ENCODE measurements at regions not wholly inside any gene's neighbourhood (a gene's known extent, or its start where the extent isn't known, plus 50 kb on each side); places are given as distances from the start of the nearest gene placed in this dataset.

DNA sequence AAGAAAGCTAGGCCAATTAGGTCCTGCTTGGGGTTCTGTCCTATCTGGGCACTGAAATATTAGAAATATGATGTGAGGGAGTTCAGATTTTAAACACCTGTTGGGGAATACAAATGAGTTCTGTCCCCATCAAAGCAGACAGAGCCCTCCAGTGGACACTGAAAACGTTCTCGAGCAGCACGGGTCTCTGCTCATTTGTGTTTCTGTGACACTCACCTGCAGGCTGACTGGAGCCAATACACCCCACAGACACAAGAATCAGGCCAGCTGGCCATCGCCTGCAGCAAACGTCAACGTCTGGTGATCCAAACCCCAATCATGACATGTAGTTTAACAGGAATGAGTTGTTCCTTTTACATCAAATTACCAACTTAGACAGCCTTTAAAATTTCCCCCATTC, 493.4 kb upstream of the TMEM132C start:
- TF ChIP-seq, protein P1, sequence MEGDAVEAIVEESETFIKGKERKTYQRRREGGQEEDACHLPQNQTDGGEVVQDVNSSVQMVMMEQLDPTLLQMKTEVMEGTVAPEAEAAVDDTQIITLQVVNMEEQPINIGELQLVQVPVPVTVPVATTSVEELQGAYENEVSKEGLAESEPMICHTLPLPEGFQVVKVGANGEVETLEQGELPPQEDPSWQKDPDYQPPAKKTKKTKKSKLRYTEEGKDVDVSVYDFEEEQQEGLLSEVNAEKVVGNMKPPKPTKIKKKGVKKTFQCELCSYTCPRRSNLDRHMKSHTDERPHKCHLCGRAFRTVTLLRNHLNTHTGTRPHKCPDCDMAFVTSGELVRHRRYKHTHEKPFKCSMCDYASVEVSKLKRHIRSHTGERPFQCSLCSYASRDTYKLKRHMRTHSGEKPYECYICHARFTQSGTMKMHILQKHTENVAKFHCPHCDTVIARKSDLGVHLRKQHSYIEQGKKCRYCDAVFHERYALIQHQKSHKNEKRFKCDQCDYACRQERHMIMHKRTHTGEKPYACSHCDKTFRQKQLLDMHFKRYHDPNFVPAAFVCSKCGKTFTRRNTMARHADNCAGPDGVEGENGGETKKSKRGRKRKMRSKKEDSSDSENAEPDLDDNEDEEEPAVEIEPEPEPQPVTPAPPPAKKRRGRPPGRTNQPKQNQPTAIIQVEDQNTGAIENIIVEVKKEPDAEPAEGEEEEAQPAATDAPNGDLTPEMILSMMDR (IDR thresholded peaks at IDR 0.05; ENCODE audit: low read length), result no peak
- no peak for TF ChIP-seq EZH2 (IDR thresholded peaks at IDR 0.05; ENCODE audit: borderline replicate concordance, low read length)
- Histone ChIP-seq H3K9ac (ENCODE audit: low read length) (no peak overlapping the region), H4K20me1 (ENCODE audit: insufficient read depth, low read length) (no peaks in the 10 kb centered on the region), H3K79me2 (ENCODE audit: insufficient read depth, low read length) (no peaks in the 10 kb centered on the region), H3K27me3 (ENCODE audit: insufficient read depth, low read length) (no peaks in the 10 kb centered on the region), H3K9me2 (ENCODE audit: low read depth, low read length) (no peaks in the 10 kb centered on the region), H3K9me3 (ENCODE audit: low read length) (no peaks in the 10 kb centered on the region), H3K4me3 (ENCODE audit: low read depth, low read length, poor library complexity, severe bottlenecking) (no peak overlapping the region), H3F3A (ENCODE audit: insufficient read depth, low read length) (no peaks in the 10 kb centered on the region), H3K4me1 (ENCODE audit: insufficient read depth, low read length, severe bottlenecking) (no peaks in the 10 kb centered on the region), H3K36me3 (ENCODE audit: insufficient read depth, low read length) (no peaks in the 10 kb centered on the region), H3K4me2 (ENCODE audit: low read length) (no peak overlapping the region), H2AFZ (ENCODE audit: low read length) (no peak overlapping the region), H3K27ac (ENCODE audit: low read depth, low read length, poor library complexity, severe bottlenecking) (no peak overlapping the region)

DNA sequence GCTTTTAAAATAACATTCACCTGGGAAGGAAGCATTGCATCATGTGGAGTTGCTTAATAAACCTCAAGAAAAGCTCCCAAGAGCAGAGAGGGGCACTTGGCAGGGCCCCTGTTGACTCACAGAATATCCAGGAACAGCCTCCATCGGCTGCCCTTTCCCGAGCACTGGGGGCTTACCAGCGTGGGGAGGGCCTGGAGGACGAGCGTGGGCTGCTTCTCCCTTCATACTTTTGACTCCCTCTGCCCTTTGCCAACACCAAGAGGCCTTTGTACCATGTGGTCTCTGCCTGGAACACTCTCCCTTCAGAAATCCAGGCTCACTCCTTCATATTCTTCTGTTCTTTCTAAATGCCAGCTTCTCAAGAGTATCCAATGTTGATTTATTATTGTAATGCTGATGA, 492.1 kb upstream of the TMEM132C start:
- H3K79me2 ChIP-seq (ENCODE audit: insufficient read depth, low read length), result no peaks in the 10 kb centered on the region
- no peak overlapping the region for H3K4me2 ChIP-seq (ENCODE audit: low read length)
- no peaks in the 10 kb centered on the region for H3K36me3 ChIP-seq (ENCODE audit: insufficient read depth, low read length)
- TF ChIP-seq, protein P1 (IDR thresholded peaks at IDR 0.05; ENCODE audit: low read length), result no peak
- TF ChIP-seq EZH2 (IDR thresholded peaks at IDR 0.05; ENCODE audit: borderline replicate concordance, low read length), result no peak
- H3K9me2 ChIP-seq (ENCODE audit: low read depth, low read length), result no peaks in the 10 kb centered on the region
- H3K9me3 ChIP-seq (ENCODE audit: low read length), result no peaks in the 10 kb centered on the region
- no peak overlapping the region for H3K9ac ChIP-seq (ENCODE audit: low read length)
- no peak overlapping the region for H3K27ac ChIP-seq (ENCODE audit: low read depth, low read length, poor library complexity, severe bottlenecking)
- H3K4me1 ChIP-seq (ENCODE audit: insufficient read depth, low read length, severe bottlenecking), result no peaks in the 10 kb centered on the region
- H3K27me3 ChIP-seq (ENCODE audit: insufficient read depth, low read length), result no peaks in the 10 kb centered on the region
- H3K4me3 ChIP-seq (ENCODE audit: low read depth, low read length, poor library complexity, severe bottlenecking), result no peak overlapping the region
- H4K20me1 ChIP-seq (ENCODE audit: insufficient read depth, low read length), result no peaks in the 10 kb centered on the region
- H3F3A ChIP-seq (ENCODE audit: insufficient read depth, low read length), result no peaks in the 10 kb centered on the region
- no peak overlapping the region for H2AFZ ChIP-seq (ENCODE audit: low read length)

DNA sequence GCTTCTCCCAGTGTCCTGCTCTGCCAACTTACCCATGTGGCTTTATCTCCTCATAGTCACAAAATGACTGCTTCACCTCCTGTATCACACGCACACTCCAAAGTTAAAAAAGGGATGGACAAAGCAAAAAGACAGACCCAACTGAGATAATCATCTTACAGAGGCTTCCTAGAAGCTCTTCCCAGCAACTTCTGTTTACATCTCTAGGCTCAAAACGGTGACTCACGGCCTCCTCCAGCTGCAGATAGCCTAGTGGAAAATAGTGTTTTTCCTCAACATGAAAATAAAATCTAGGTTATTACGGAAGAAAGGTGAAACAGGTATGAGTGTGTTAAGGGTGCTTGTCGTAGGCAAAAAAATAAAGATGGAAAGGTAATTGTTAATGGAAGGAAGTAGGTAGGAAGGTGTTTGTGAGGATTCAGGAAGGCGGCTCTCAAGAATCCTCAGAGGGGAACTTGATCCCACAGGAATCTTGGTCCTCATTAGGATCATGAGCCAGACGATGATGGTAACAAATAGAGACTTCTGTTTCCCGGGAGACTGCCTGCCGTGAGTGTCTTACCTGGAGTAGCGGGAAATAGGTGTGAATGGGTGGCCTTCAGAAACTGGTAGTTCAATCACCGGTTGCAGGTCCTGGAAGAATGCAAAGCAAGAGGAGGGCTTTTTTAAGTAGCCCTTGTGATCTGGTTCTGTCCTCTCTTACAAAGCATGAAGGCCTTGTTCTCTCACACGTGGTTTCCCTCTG, 487.5 kb upstream of the TMEM132C start:
- H3K9ac ChIP-seq (ENCODE audit: low read length), result no peak overlapping the region
- no peaks in the 10 kb centered on the region for H3K4me1 ChIP-seq (ENCODE audit: insufficient read depth, low read length, severe bottlenecking)
- H3K79me2 ChIP-seq (ENCODE audit: insufficient read depth, low read length), result no peaks in the 10 kb centered on the region
- H3F3A ChIP-seq (ENCODE audit: insufficient read depth, low read length), result no peaks in the 10 kb centered on the region
- no peak overlapping the region for H2AFZ ChIP-seq (ENCODE audit: low read length)
- TF ChIP-seq, protein P1 (IDR thresholded peaks at IDR 0.05; ENCODE audit: low read length), result no peak
- no peak for TF ChIP-seq EZH2 (IDR thresholded peaks at IDR 0.05; ENCODE audit: borderline replicate concordance, low read length)
- H3K27ac ChIP-seq (ENCODE audit: low read depth, low read length, poor library complexity, severe bottlenecking), result no peak overlapping the region
- no peaks in the 10 kb centered on the region for H3K9me2 ChIP-seq (ENCODE audit: low read depth, low read length)
- no peaks in the 10 kb centered on the region for H3K27me3 ChIP-seq (ENCODE audit: insufficient read depth, low read length)
- no peak overlapping the region for H3K4me2 ChIP-seq (ENCODE audit: low read length)
- H3K4me3 ChIP-seq (ENCODE audit: low read depth, low read length, poor library complexity, severe bottlenecking), result no peak overlapping the region
- no peaks in the 10 kb centered on the region for H3K36me3 ChIP-seq (ENCODE audit: insufficient read depth, low read length)
- no peaks in the 10 kb centered on the region for H4K20me1 ChIP-seq (ENCODE audit: insufficient read depth, low read length)
- H3K9me3 ChIP-seq (ENCODE audit: low read length), result no peaks in the 10 kb centered on the region
